A549 (cell line): ENCODE measurements at regions not wholly inside any gene's neighbourhood (a gene's known extent, or its start where the extent isn't known, plus 50 kb on each side); places are given as distances from the start of the nearest gene placed in this dataset.

Experiments
- ATAC-seq, 2 experiments: fragments of 200-7000 bp in 1 of 2; fragments of >200 bp in 1 of 2; cut with Nextera tagmentation in 1 of 2; cut with Tn5 transposase in 1 of 2; 3 replicates each; pipeline versions ENCODE4 v1.8.0 to v1.9.1; 2018 to 2020; ENCODE audit warnings: mild to moderate bottlenecking in 1 of 2, moderate library complexity in 1 of 2
- CTCF ChIA-PET: fragments of 300-600 bp; sonication (Branson Sonifier 250); formaldehyde crosslinking; extraction: SDS; loops from one replicate; lab custom pipeline; 2021; ENCODE audit warnings: antibody characterized with exemption, inconsistent platforms; lab: Yijun Ruan, JAX
- POLR2A ChIA-PET: fragments of 350-600 bp; formaldehyde crosslinking; extraction: SDS; loops from one replicate; lab custom pipeline; 2021; ENCODE audit warnings: antibody characterized with exemption, inconsistent platforms; lab: Yijun Ruan, JAX
- DNase-seq, 2 experiments: peaks; one replicate each; pipeline versions ENCODE4 v3.0.0 to v3.0.0-alpha.2; 2011 to 2016; ENCODE audit warnings: low read depth in 1 of 2, low spot score in 1 of 2
- FAIRE-seq: peaks from 2 replicates; lab custom pipeline; 2011; peaks lifted over from hg19 to GRCh38; lab: Jason Lieb, UNC
- H3K27ac ChIP-seq, 2 experiments: fragments of >200 bp; sonication (Bioruptor Twin); formaldehyde crosslinking; 3 replicates each; pipeline ENCODE4 v1.5.1; 2016 to 2017
- H3K4me1 ChIP-seq: fragments of >200 bp; sonication (Bioruptor Twin); formaldehyde crosslinking; 3 replicates; pipeline ENCODE4 v1.6.1; 2016
- H3K4me2 ChIP-seq: fragments of >200 bp; sonication (Bioruptor Twin); formaldehyde crosslinking; 3 replicates; pipeline ENCODE4 v1.6.1; 2016
- H3K4me3 ChIP-seq: fragments of >200 bp; sonication (Bioruptor Twin); formaldehyde crosslinking; 3 replicates; pipeline ENCODE4 v1.5.1; 2016
- H3K9me3 ChIP-seq: fragments of >200 bp; sonication (Bioruptor Twin); formaldehyde crosslinking; 3 replicates; pipeline ENCODE4 v1.6.1; 2016
- BCL3 ChIP-seq: fragments of >200 bp; sonication (Bioruptor Twin); formaldehyde crosslinking; IDR thresholded peaks from 3 replicates; pipeline ENCODE4 v1.6.1; 2016
- CTCF ChIP-seq: fragments of >200 bp; sonication (Bioruptor Twin); formaldehyde crosslinking; IDR thresholded peaks from 3 replicates; pipeline ENCODE4 v1.5.1; 2016
- EP300 ChIP-seq, 2 experiments: fragments of >200 bp; sonication (Bioruptor Twin); formaldehyde crosslinking; IDR thresholded peaks; 2 replicates in 1 of 2; 3 replicates in 1 of 2; pipeline ENCODE4 v1.6.1; 2016 to 2017
- ESRRA ChIP-seq: fragments of 150-350 bp; IDR thresholded peaks from 2 replicates; pipeline ENCODE4 v1.6.1; 2014; ENCODE audit warnings: mild to moderate bottlenecking, low read length, borderline replicate concordance
- GATA3 ChIP-seq: IDR thresholded peaks from 2 replicates; pipeline ENCODE4 v1.6.1; 2012; ENCODE audit warnings: borderline replicate concordance
- HDAC2 ChIP-seq: fragments of 200-600 bp; sonication (generic); IDR thresholded peaks from 2 replicates; pipeline ENCODE4 v1.6.1; 2016
- HOXB5 ChIP-seq: fragments of 250-450 bp; sonication (Bioruptor Pico); IDR thresholded peaks from 2 replicates; pipeline ENCODE4 v1.5.0; 2020; ENCODE audit warnings: mild to moderate bottlenecking, moderate library complexity
- JUN ChIP-seq, 2 experiments: fragments of >200 bp; sonication (Bioruptor Twin); formaldehyde crosslinking; IDR thresholded peaks; 2 replicates in 1 of 2; 3 replicates in 1 of 2; pipeline ENCODE4 v1.6.1; 2016 to 2017
- KDM1A ChIP-seq: fragments of 200-600 bp; sonication (generic); IDR thresholded peaks from 2 replicates; pipeline ENCODE4 v1.6.1; 2016; ENCODE audit warnings: low read depth, mild to moderate bottlenecking
- KDM5A ChIP-seq: fragments of 200-600 bp; sonication (generic); IDR thresholded peaks from 2 replicates; pipeline ENCODE4 v1.6.1; 2016; ENCODE audit warnings: antibody characterized with exemption, mild to moderate bottlenecking
- MYC ChIP-seq: IDR thresholded peaks from 2 replicates; pipeline ENCODE4 v1.6.1; 2012; ENCODE audit warnings: mild to moderate bottlenecking, inconsistent platforms, low read length, improper control_type of control experiment, borderline replicate concordance
- NFE2L2 ChIP-seq: fragments of 150-350 bp; conservative IDR thresholded peaks from 2 replicates; pipeline ENCODE4 v1.6.1; 2014; ENCODE audit warnings: low read length
- NR3C1 ChIP-seq: fragments of >200 bp; sonication (Bioruptor Twin); formaldehyde crosslinking; IDR thresholded peaks from 3 replicates; pipeline ENCODE4 v1.6.1; 2017
- PHF8 ChIP-seq: fragments of 200-600 bp; sonication (generic); IDR thresholded peaks from 2 replicates; pipeline ENCODE4 v1.6.1; 2016; ENCODE audit warnings: low read depth, mild to moderate bottlenecking, antibody characterized with exemption, moderate library complexity, borderline replicate concordance
- POLR2A ChIP-seq: IDR thresholded peaks from 2 replicates; pipeline ENCODE4 v1.6.1; 2012; ENCODE audit warnings: mild to moderate bottlenecking, low read length
- POLR2AphosphoS2 ChIP-seq: conservative IDR thresholded peaks from 2 replicates; pipeline ENCODE4 v1.6.1; 2012; ENCODE audit warnings: low read length, improper control_type of control experiment, inconsistent platforms
- RAD21 ChIP-seq, 2 experiments: fragments of >200 bp in 1 of 2; sonication (Bioruptor Twin) in 1 of 2; formaldehyde crosslinking in 1 of 2; IDR thresholded peaks in 1 of 2; conservative IDR thresholded peaks in 1 of 2; 2 replicates in 1 of 2; 3 replicates in 1 of 2; pipeline ENCODE4 v1.6.1; 2012 to 2018; ENCODE audit warnings: inconsistent platforms in 1 of 2
- RFX5 ChIP-seq: fragments of 450-650 bp; IDR thresholded peaks from 2 replicates; pipeline ENCODE4 v1.7.1; 2014; ENCODE audit warnings: antibody characterized with exemption, mild to moderate bottlenecking, moderate library complexity
- SMC3 ChIP-seq: fragments of >200 bp; sonication (Bioruptor Twin); formaldehyde crosslinking; IDR thresholded peaks from 3 replicates; pipeline ENCODE4 v1.6.1; 2018; ENCODE audit warnings: inconsistent platforms
- USF2 ChIP-seq: fragments of 450-650 bp; IDR thresholded peaks from 2 replicates; pipeline ENCODE4 v1.6.1; 2014; ENCODE audit warnings: antibody characterized with exemption
- ZC3H11A ChIP-seq: fragments of 450-650 bp; IDR thresholded peaks from 2 replicates; pipeline ENCODE4 v1.6.1; 2014; ENCODE audit warnings: antibody characterized with exemption, mild to moderate bottlenecking
- WGBS: methylation state at CpG from one replicate; pipeline ENCODE4 v1.1.6; 2017; ENCODE audit errors: missing lambda C conversion rate; 5-methylcytosine and 5-hydroxymethylcytosine counted together

GRCh38 chr6:141351721-141352120 lies 781.0 kb upstream of the GJE1 start:
- FAIRE-seq (no peak), DNase-seq (no peak)
- no peak overlapping the region for H3K4me3 ChIP-seq

GRCh38 chr6:141349710-141350109 lies 783.0 kb upstream of the GJE1 start:
- ATAC-seq (no peak), FAIRE-seq (no peak), DNase-seq (no peak)
- no peak overlapping the region for H3K4me2 ChIP-seq
- H3K4me3 ChIP-seq, result no peak overlapping the region
- H3K27ac ChIP-seq, result no peak overlapping the region
- H3K9me3 ChIP-seq, result no peaks in the 10 kb centered on the region
- no peak for TF ChIP-seq SMC3
- TF ChIP-seq POLR2AphosphoS2, result no peak
- TF ChIP-seq BCL3, result no peak
- no peak for TF ChIP-seq CTCF
- TF ChIP-seq USF2, result no peak
- no peak for TF ChIP-seq MYC
- TF ChIP-seq PHF8, result no peak
- TF ChIP-seq ZC3H11A, result no peak
- TF ChIP-seq NFE2L2, result no peak
- no peak for TF ChIP-seq NR3C1
- TF ChIP-seq RAD21 (conservative IDR thresholded peaks at IDR 0.05 in 1 of 2, IDR thresholded peaks at IDR 0.05 in 1 of 2), result no peak
- TF ChIP-seq POLR2A, result no peak
- TF ChIP-seq KDM5A, result no peak
- H3K4me1 ChIP-seq, result no peaks in the 10 kb centered on the region
- ChIA-PET POLR2A (no interaction called here), CTCF (interaction anchor here (0.7 kb wide), 1 partner anchor 9 kb away, joined by 3 read pairs; no protein-coding TSS in a partner anchor)
- 91% methylated on average over 1 of the region's 1 CpG for WGBS

More at GRCh38 chr6:141351721-141352120, 781.0 kb upstream of the GJE1 start:
- Histone ChIP-seq H3K4me1 (no peaks in the 10 kb centered on the region), H3K27ac (no peak overlapping the region), H3K4me2 (no peak overlapping the region), H3K9me3 (no peaks in the 10 kb centered on the region)
- no peak for ATAC-seq
- WGBS, result 69% methylated on average over 1 of the region's 1 CpG
- ChIA-PET CTCF (no interaction called here), POLR2A (no interaction called here)
- TF ChIP-seq ESRRA, result no peak
- no peak for TF ChIP-seq HOXB5 (CRISPR knock-in tag)
- no peak for TF ChIP-seq GATA3
- no peak for TF ChIP-seq CTCF
- no peak for TF ChIP-seq RFX5
- no peak for TF ChIP-seq ZC3H11A
- no peak for TF ChIP-seq POLR2AphosphoS2
- no peak for TF ChIP-seq HDAC2
- no peak for TF ChIP-seq EP300 (IDR thresholded peaks at IDR 0.05)
- TF ChIP-seq NFE2L2, result no peak
- no peak for TF ChIP-seq KDM1A
- no peak for TF ChIP-seq JUN (IDR thresholded peaks at IDR 0.05)
- TF ChIP-seq MYC, result no peak
